SJCRH30 (cell line): ENCODE measurements at regions not wholly inside any gene's neighbourhood (a gene's known extent, or its start where the extent isn't known, plus 50 kb on each side); places are given as distances from the start of the nearest gene placed in this dataset.
A peak's percentile ranks its signal among the peaks of the same experiment; 100 is the strongest.

Experiments
- DNase-seq, 2 experiments: peaks; one replicate each; pipeline ENCODE4 v3.0.0-alpha.2; 2015 to 2020
- H3K27ac ChIP-seq: fragments of 250-450 bp; sonication (Bioruptor Pico); 2 replicates; pipeline ENCODE4 v1.5.1; 2020; ENCODE audit warnings: mild to moderate bottlenecking, moderate library complexity
- H3K27me3 ChIP-seq: fragments of 250-450 bp; sonication (Bioruptor Pico); 2 replicates; pipeline ENCODE4 v1.5.1; 2020; ENCODE audit warnings: mild to moderate bottlenecking, moderate library complexity
- H3K36me3 ChIP-seq: fragments of 250-450 bp; sonication (Bioruptor Pico); 2 replicates; pipeline ENCODE4 v1.5.1; 2020; ENCODE audit warnings: mild to moderate bottlenecking, moderate library complexity
- H3K4me1 ChIP-seq: fragments of 250-450 bp; sonication (Bioruptor Pico); 2 replicates; pipeline ENCODE4 v1.5.1; 2020; ENCODE audit warnings: mild to moderate bottlenecking, moderate library complexity
- H3K4me3 ChIP-seq: fragments of 250-450 bp; sonication (Bioruptor Pico); 2 replicates; pipeline ENCODE4 v1.5.1; 2020; ENCODE audit warnings: mild to moderate bottlenecking, moderate library complexity
- H3K9me3 ChIP-seq: fragments of 250-450 bp; sonication (Bioruptor Pico); replicated peaks from 2 replicates; pipeline ENCODE4 v1.5.1; 2020; ENCODE audit warnings: mild to moderate bottlenecking, moderate library complexity

- Histone ChIP-seq H3K4me3 (no peak overlapping the region), H3K36me3 (no peaks in the 10 kb centered on the region), H3K27me3 (no peaks in the 10 kb centered on the region), H3K9me3 (no peaks in the 10 kb centered on the region), H3K27ac (no peak overlapping the region), H3K4me1 (no peaks in the 10 kb centered on the region)
- DNase-seq: no peak
These were observed 350.1 kb downstream of the CBLN2 start for GRCh38 chr18:72194072-72194471.

- no peak for DNase-seq
- no peaks in the 10 kb centered on the region for H3K27me3 ChIP-seq
- H3K36me3 ChIP-seq: no peaks in the 10 kb centered on the region
These were observed 356.2 kb downstream of the CBLN2 start for GRCh38 chr18:72187956-72188355.

GRCh38 chr18:72181241-72181764 lies 362.8 kb downstream of the CBLN2 start:
- no peak overlapping the region for H3K27ac ChIP-seq
- H3K4me1 ChIP-seq: no peaks in the 10 kb centered on the region
- no peak for DNase-seq
- H3K4me3 ChIP-seq: no peak overlapping the region
- H3K36me3 ChIP-seq: no peaks in the 10 kb centered on the region
- no peaks in the 10 kb centered on the region for H3K9me3 ChIP-seq
- H3K27me3 ChIP-seq: no peaks in the 10 kb centered on the region

More at GRCh38 chr18:72187956-72188355, 356.2 kb downstream of the CBLN2 start:
- Histone ChIP-seq H3K4me3 (no peak overlapping the region), H3K4me1 (no peaks in the 10 kb centered on the region), H3K27ac (no peak overlapping the region), H3K9me3 (no peaks in the 10 kb centered on the region)

GRCh38 chr18:72180689-72181088 lies 363.5 kb downstream of the CBLN2 start:
- Histone ChIP-seq H3K4me3 (no peak overlapping the region), H3K27ac (no peak overlapping the region), H3K4me1 (no peaks in the 10 kb centered on the region), H3K27me3 (no peaks in the 10 kb centered on the region), H3K9me3 (no peaks in the 10 kb centered on the region), H3K36me3 (no peaks in the 10 kb centered on the region)
- no peak for DNase-seq

- Histone ChIP-seq H3K4me3 (no peak overlapping the region), H3K27me3 (no peaks in the 10 kb centered on the region), H3K27ac (no peak overlapping the region), H3K9me3 (no peaks in the 10 kb centered on the region), H3K36me3 (no peaks in the 10 kb centered on the region), H3K4me1 (no peaks in the 10 kb centered on the region)
- no peak for DNase-seq
These were observed 369.0 kb downstream of the CBLN2 start for GRCh38 chr18:72174972-72175649.

GRCh38 chr18:72171596-72171995 lies 372.5 kb downstream of the CBLN2 start:
- DNase-seq: no peak
- Histone ChIP-seq H3K36me3 (no peaks in the 10 kb centered on the region), H3K9me3 (no peaks in the 10 kb centered on the region), H3K27me3 (no peaks in the 10 kb centered on the region), H3K4me1 (no peaks in the 10 kb centered on the region), H3K4me3 (no peak overlapping the region), H3K27ac (no peak overlapping the region)

- Histone ChIP-seq H3K9me3 (no peaks in the 10 kb centered on the region), H3K4me3 (no peak overlapping the region), H3K27me3 (no peaks in the 10 kb centered on the region), H3K27ac (no peak overlapping the region), H3K36me3 (no peaks in the 10 kb centered on the region), H3K4me1 (peaks cover 7% of the 10 kb centered on the region; the same call in 1 of the 2 replicates)
- peak in 1 of 2 experiments; percentile 23 for DNase-seq
These were observed 382.5 kb downstream of the CBLN2 start for GRCh38 chr18:72161691-72162090.

- Histone ChIP-seq H3K4me1 (peaks cover 7% of the 10 kb centered on the region; the same call in 1 of the 2 replicates), H3K27me3 (no peaks in the 10 kb centered on the region), H3K4me3 (peak overlapping the region; percentile 50), H3K9me3 (no peaks in the 10 kb centered on the region), H3K27ac (peak overlapping the region; percentile 57), H3K36me3 (no peaks in the 10 kb centered on the region)
- DNase-seq: peak; percentile 13 to 54
These were observed 383.4 kb downstream of the CBLN2 start for GRCh38 chr18:72160510-72161445.

GRCh38 chr18:72155327-72155726 lies 388.8 kb downstream of the CBLN2 start:
- no peaks in the 10 kb centered on the region for H3K36me3 ChIP-seq
- H3K4me3 ChIP-seq: no peak overlapping the region
- DNase-seq: peak in 1 of 2 experiments; percentile 13
- no peaks in the 10 kb centered on the region for H3K9me3 ChIP-seq
- H3K4me1 ChIP-seq: no peaks in the 10 kb centered on the region
- H3K27ac ChIP-seq: no peak overlapping the region
- H3K27me3 ChIP-seq: no peaks in the 10 kb centered on the region

- H3K9me3 ChIP-seq: no peaks in the 10 kb centered on the region
- H3K4me1 ChIP-seq: no peaks in the 10 kb centered on the region
- no peak for DNase-seq
- no peaks in the 10 kb centered on the region for H3K36me3 ChIP-seq
- H3K27me3 ChIP-seq: no peaks in the 10 kb centered on the region
- no peak overlapping the region for H3K27ac ChIP-seq
- H3K4me3 ChIP-seq: no peak overlapping the region
These were observed 389.2 kb downstream of the CBLN2 start for GRCh38 chr18:72154926-72155325.

- Histone ChIP-seq H3K9me3 (no peaks in the 10 kb centered on the region), H3K36me3 (no peaks in the 10 kb centered on the region), H3K4me1 (no peaks in the 10 kb centered on the region), H3K4me3 (no peak overlapping the region), H3K27me3 (no peaks in the 10 kb centered on the region), H3K27ac (no peak overlapping the region)
- no peak for DNase-seq
These were observed 391.2 kb downstream of the CBLN2 start for GRCh38 chr18:72152935-72153334.

GRCh38 chr18:72147830-72148229 lies 396.3 kb downstream of the CBLN2 start:
- Histone ChIP-seq H3K4me3 (no peak overlapping the region), H3K27ac (no peak overlapping the region), H3K4me1 (no peaks in the 10 kb centered on the region), H3K9me3 (no peaks in the 10 kb centered on the region), H3K36me3 (no peaks in the 10 kb centered on the region), H3K27me3 (no peaks in the 10 kb centered on the region)
- DNase-seq: no peak

GRCh38 chr18:72140007-72140406 lies 404.1 kb downstream of the CBLN2 start:
- Histone ChIP-seq H3K4me3 (no peak overlapping the region), H3K36me3 (no peaks in the 10 kb centered on the region), H3K4me1 (no peaks in the 10 kb centered on the region), H3K27ac (no peak overlapping the region), H3K27me3 (no peaks in the 10 kb centered on the region), H3K9me3 (no peaks in the 10 kb centered on the region)
- DNase-seq: no peak

- Histone ChIP-seq H3K9me3 (no peaks in the 10 kb centered on the region), H3K27ac (no peak overlapping the region), H3K36me3 (no peaks in the 10 kb centered on the region), H3K27me3 (no peaks in the 10 kb centered on the region), H3K4me3 (no peak overlapping the region), H3K4me1 (no peaks in the 10 kb centered on the region)
- no peak for DNase-seq
These were observed 415.5 kb downstream of the CBLN2 start for GRCh38 chr18:72128649-72129048.

GRCh38 chr18:72122103-72122502 lies 422.0 kb downstream of the CBLN2 start:
- Histone ChIP-seq H3K9me3 (no peaks in the 10 kb centered on the region), H3K4me3 (no peak overlapping the region), H3K4me1 (no peaks in the 10 kb centered on the region), H3K36me3 (no peaks in the 10 kb centered on the region), H3K27ac (no peak overlapping the region), H3K27me3 (no peaks in the 10 kb centered on the region)
- DNase-seq: no peak
